LHCN-M2 (cell line): ENCODE measurements at regions not wholly inside any gene's neighbourhood (a gene's known extent, or its start where the extent isn't known, plus 50 kb on each side); places are given as distances from the start of the nearest gene placed in this dataset.

ENCODE experiments used
- DNase-seq: peaks from one replicate; pipeline ENCODE4 v3.0.0-alpha.2; 2012; ENCODE audit warnings: low read depth

- DNase-seq = peak; percentile 25
Measured at GRCh38 chr15:77821188-77821958, 188.7 kb upstream of the LINGO1 start.

GRCh38 chr15:77819851-77820728, 187.4 kb upstream of the LINGO1 start:
- DNase-seq = no peak

GRCh38 chr15:77819048-77819850, 186.5 kb upstream of the LINGO1 start:
- DNase-seq = no peak

- no peak for DNase-seq
Measured at GRCh38 chr15:77818484-77819047, 185.9 kb upstream of the LINGO1 start.

- DNase-seq = no peak
Measured at GRCh38 chr15:77817434-77817833, 184.7 kb upstream of the LINGO1 start.

GRCh38 chr15:77816983-77817382, 184.3 kb upstream of the LINGO1 start:
- DNase-seq = no peak

- DNase-seq = no peak
Measured at GRCh38 chr15:77815015-77815414, 182.3 kb upstream of the LINGO1 start.

GRCh38 chr15:77812664-77813063, 180.0 kb upstream of the LINGO1 start:
- DNase-seq = no peak

- no peak for DNase-seq
Measured at GRCh38 chr15:77811270-77811669, 178.6 kb upstream of the LINGO1 start.

GRCh38 chr15:77810130-77810571, 177.4 kb upstream of the LINGO1 start:
- peak; percentile 77 for DNase-seq

GRCh38 chr15:77808581-77809177, 176.0 kb upstream of the LINGO1 start:
- no peak for DNase-seq

GRCh38 chr15:77808075-77808474, 175.4 kb upstream of the LINGO1 start:
- DNase-seq = no peak

- DNase-seq = no peak
Measured at GRCh38 chr15:77807611-77808010, 174.9 kb upstream of the LINGO1 start.

GRCh38 chr15:77807115-77807514, 174.4 kb upstream of the LINGO1 start:
- no peak for DNase-seq

- DNase-seq = no peak
Measured at GRCh38 chr15:77804210-77804609, 171.5 kb upstream of the LINGO1 start.

GRCh38 chr15:77803487-77803886, 170.8 kb upstream of the LINGO1 start:
- no peak for DNase-seq

- DNase-seq = no peak
Measured at GRCh38 chr15:77800305-77800704, 167.6 kb upstream of the LINGO1 start.

GRCh38 chr15:77798847-77799246, 166.1 kb upstream of the LINGO1 start:
- no peak for DNase-seq

GRCh38 chr15:77798151-77798835, 165.6 kb upstream of the LINGO1 start:
- no peak for DNase-seq

- no peak for DNase-seq
Measured at GRCh38 chr15:77797270-77797669, 164.6 kb upstream of the LINGO1 start.
